ENCODE measurements at regions not wholly inside any gene's neighbourhood (a gene's known extent, or its start where the extent isn't known, plus 50 kb on each side); places are given as distances from the start of the nearest gene placed in this dataset.

DNA sequence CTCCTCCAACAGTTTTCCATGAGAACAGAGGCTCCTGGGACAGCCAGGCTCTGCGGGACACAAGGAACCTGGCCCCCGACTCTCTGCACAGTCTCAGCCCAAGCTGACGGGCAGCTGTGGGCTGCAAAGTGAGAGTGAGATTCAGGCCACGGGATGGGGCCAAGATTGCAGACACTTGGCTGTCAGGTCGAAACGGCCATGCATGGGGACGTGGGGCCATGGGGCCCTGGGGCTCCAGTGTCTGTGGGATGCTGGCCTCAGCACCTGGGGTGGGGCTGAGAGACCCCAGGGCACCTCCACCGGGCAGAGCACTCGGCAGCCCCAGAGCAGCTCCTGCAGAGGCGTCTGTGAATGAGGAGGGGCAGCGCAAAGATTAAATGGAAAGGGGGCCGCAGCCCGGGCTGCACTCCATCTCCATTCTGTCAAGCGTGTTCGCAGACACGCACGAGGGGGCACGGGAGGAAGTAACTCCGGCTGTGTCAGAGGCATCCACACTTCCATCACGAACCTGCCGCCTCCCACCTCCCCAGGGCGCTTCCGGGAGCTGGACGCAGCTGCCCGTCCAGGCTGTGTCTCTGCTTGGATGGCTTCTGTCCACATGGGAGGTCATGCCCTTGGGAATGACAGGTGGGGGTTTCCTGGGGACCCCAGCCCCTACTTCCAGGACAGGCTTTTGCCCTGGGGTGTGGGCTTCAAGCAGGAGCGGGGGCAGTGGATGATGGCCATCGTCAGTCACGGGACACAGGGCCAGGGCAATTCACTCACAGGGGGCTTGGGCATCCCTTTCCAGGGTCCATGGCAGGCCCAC is 82.8 kb upstream of the NKX1-1 start:
- TF ChIP-seq, protein P1, sequence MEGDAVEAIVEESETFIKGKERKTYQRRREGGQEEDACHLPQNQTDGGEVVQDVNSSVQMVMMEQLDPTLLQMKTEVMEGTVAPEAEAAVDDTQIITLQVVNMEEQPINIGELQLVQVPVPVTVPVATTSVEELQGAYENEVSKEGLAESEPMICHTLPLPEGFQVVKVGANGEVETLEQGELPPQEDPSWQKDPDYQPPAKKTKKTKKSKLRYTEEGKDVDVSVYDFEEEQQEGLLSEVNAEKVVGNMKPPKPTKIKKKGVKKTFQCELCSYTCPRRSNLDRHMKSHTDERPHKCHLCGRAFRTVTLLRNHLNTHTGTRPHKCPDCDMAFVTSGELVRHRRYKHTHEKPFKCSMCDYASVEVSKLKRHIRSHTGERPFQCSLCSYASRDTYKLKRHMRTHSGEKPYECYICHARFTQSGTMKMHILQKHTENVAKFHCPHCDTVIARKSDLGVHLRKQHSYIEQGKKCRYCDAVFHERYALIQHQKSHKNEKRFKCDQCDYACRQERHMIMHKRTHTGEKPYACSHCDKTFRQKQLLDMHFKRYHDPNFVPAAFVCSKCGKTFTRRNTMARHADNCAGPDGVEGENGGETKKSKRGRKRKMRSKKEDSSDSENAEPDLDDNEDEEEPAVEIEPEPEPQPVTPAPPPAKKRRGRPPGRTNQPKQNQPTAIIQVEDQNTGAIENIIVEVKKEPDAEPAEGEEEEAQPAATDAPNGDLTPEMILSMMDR (IDR thresholded peaks at IDR 0.05): no peak
- H3K27ac Mint-ChIP-seq (ENCODE audit: unreplicated experiment): no peak overlapping the region
- H3K9me3 Mint-ChIP-seq (ENCODE audit: unreplicated experiment): peaks cover 27% of the 10 kb centered on the region
- H3K36me3 Mint-ChIP-seq (ENCODE audit: unreplicated experiment): peaks cover 2% of the 10 kb centered on the region
- no peak for DNase-seq (ENCODE audit: extremely low spot score, unreplicated experiment)
- H3K27me3 Mint-ChIP-seq (ENCODE audit: unreplicated experiment): no peaks in the 10 kb centered on the region
- H3K4me1 Mint-ChIP-seq (ENCODE audit: unreplicated experiment): no peaks in the 10 kb centered on the region
- no peak overlapping the region for H3K4me3 Mint-ChIP-seq (ENCODE audit: unreplicated experiment)

DNA sequence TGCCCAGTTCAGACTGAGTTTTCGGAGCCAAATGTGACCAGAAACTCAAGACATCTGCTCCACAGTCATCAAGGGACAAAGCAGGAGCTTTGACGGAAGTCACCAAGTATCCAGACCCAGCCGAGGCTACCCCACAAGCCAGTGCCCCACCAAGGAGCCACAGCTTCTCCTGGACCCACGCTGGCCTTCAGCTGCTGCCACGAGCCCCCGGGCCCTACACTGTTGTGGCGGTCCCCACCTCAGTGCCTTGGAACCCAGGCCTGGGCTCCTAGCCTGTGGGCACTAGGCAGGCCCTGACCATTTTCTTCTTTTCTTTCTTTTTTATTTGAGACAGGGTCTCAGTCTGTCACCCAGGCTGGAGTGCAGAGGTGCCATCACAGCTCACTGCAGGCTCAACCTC is 82.1 kb upstream of the NKX1-1 start:
- H3K9me3 Mint-ChIP-seq (ENCODE audit: unreplicated experiment): peaks cover 33% of the 10 kb centered on the region
- H3K4me3 Mint-ChIP-seq (ENCODE audit: unreplicated experiment): no peak overlapping the region
- TF ChIP-seq, protein P1 (IDR thresholded peaks at IDR 0.05): no peak
- DNase-seq (ENCODE audit: extremely low spot score, unreplicated experiment): no peak
- H3K27me3 Mint-ChIP-seq (ENCODE audit: unreplicated experiment): peaks cover 4% of the 10 kb centered on the region
- H3K27ac Mint-ChIP-seq (ENCODE audit: unreplicated experiment): no peak overlapping the region
- no peaks in the 10 kb centered on the region for H3K4me1 Mint-ChIP-seq (ENCODE audit: unreplicated experiment)
- peaks cover 2% of the 10 kb centered on the region for H3K36me3 Mint-ChIP-seq (ENCODE audit: unreplicated experiment)

DNA sequence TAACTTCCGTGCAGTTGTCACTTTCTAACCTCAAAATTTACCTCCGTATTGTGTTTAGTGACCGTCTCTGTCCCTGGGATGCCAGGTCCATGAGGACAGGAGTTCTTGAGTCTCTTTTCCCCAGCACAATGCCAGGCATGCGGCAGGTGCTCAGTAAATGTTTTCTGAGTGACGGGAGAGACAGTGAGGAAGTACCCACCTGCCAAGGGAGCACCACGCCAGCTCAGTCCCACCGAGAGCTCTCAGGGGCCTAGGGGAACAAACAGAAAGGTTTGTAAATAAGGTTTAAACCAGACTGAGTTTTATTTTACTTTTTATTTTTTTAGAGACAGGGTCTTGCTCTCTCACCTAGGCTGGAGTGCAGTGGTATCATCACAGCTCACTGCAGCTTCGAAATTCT is 81.5 kb upstream of the NKX1-1 start:
- TF ChIP-seq, protein P1 (IDR thresholded peaks at IDR 0.05): no peak
- H3K4me1 Mint-ChIP-seq (ENCODE audit: unreplicated experiment): no peaks in the 10 kb centered on the region
- no peak for DNase-seq (ENCODE audit: extremely low spot score, unreplicated experiment)

DNA sequence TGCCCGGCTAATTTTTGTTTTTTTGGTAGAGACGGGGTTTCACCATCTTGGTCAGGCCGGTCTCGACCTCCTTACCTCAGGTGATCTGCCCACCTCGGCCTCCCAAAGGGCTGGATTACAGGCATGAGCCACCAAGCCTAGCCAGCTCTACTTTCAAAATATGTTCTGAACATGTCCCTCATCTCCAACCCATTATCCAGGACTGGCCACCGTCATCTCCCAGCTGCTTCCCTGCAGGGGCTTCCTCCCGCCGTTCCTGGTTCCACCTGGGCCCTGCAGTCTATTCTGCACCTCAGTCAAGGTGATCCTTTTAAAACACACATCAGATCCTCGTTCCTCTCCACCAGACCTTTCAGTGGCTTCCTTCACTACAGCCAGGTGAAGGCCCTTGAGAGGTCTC is 80.9 kb upstream of the NKX1-1 start:
- TF ChIP-seq, protein P1 (IDR thresholded peaks at IDR 0.05): no peak
- H3K9me3 Mint-ChIP-seq (ENCODE audit: unreplicated experiment): peaks cover 40% of the 10 kb centered on the region
- H3K4me3 Mint-ChIP-seq (ENCODE audit: unreplicated experiment): no peak overlapping the region
- no peak overlapping the region for H3K27ac Mint-ChIP-seq (ENCODE audit: unreplicated experiment)
- no peak for DNase-seq (ENCODE audit: extremely low spot score, unreplicated experiment)
- H3K4me1 Mint-ChIP-seq (ENCODE audit: unreplicated experiment): no peaks in the 10 kb centered on the region
- peaks cover 8% of the 10 kb centered on the region for H3K27me3 Mint-ChIP-seq (ENCODE audit: unreplicated experiment)
- peaks cover 2% of the 10 kb centered on the region for H3K36me3 Mint-ChIP-seq (ENCODE audit: unreplicated experiment)

More for the DNA sequence above, 81.5 kb upstream of the NKX1-1 start:
- Mint-ChIP-seq H3K27ac (ENCODE audit: unreplicated experiment) (no peak overlapping the region), H3K36me3 (ENCODE audit: unreplicated experiment) (peaks cover 2% of the 10 kb centered on the region), H3K4me3 (ENCODE audit: unreplicated experiment) (no peak overlapping the region), H3K9me3 (ENCODE audit: unreplicated experiment) (peaks cover 38% of the 10 kb centered on the region), H3K27me3 (ENCODE audit: unreplicated experiment) (peaks cover 8% of the 10 kb centered on the region)

DNA sequence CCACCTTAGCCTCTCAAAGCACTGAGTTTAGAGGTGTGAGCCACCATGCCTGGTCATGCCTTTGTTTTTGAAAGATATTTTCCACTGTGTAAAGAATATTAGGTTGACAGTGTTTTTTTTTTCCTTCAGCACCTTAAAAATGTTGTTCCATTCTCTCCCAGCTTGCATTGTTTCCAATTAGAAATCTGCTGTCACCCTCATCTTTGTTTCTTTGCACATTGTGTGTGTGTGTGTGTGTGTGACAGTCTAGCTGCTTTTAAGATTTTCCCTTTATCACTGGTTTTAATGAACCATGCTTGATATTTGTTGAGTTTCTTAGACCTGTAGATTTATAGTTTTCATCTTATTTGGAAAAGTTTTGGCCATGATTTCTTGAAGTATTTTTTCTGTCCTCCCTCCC is 79.0 kb upstream of the NKX1-1 start:
- no peak for DNase-seq (ENCODE audit: extremely low spot score, unreplicated experiment)
- TF ChIP-seq, protein P1 (IDR thresholded peaks at IDR 0.05): no peak
- H3K27me3 Mint-ChIP-seq (ENCODE audit: unreplicated experiment): peaks cover 8% of the 10 kb centered on the region
- H3K36me3 Mint-ChIP-seq (ENCODE audit: unreplicated experiment): peaks cover 2% of the 10 kb centered on the region
- H3K27ac Mint-ChIP-seq (ENCODE audit: unreplicated experiment): no peak overlapping the region
- no peak overlapping the region for H3K4me3 Mint-ChIP-seq (ENCODE audit: unreplicated experiment)
- H3K9me3 Mint-ChIP-seq (ENCODE audit: unreplicated experiment): peaks cover 47% of the 10 kb centered on the region
- no peaks in the 10 kb centered on the region for H3K4me1 Mint-ChIP-seq (ENCODE audit: unreplicated experiment)
